Gastroesophageal sphincter (tissue), 3 donors: ENCODE measurements at regions not wholly inside any gene's neighbourhood (a gene's known extent, or its start where the extent isn't known, plus 50 kb on each side); places are given as distances from the start of the nearest gene placed in this dataset.

ENCODE experiments used
- CTCF ChIP-seq, 4 experiments: fragments of 200-600 bp in 2 of 4; fragments of 450-650 bp in 2 of 4; sonication (generic) in 1 of 4; IDR thresholded peaks; one replicate each; pipeline ENCODE4 v1.5.1; 2017 to 2019; ENCODE audit warnings: antibody characterized with exemption in 4 of 4, mild to moderate bottlenecking in 2 of 4, moderate library complexity in 2 of 4
- EP300 ChIP-seq: sonication (generic); formaldehyde crosslinking; IDR thresholded peaks from one replicate; pipeline ENCODE4 v1.6.1; 2017; ENCODE audit warnings: antibody characterized with exemption, mild to moderate bottlenecking
- POLR2A ChIP-seq, 2 donors: fragments of 450-650 bp; IDR thresholded peaks; one replicate each; pipeline ENCODE4 v1.6.1; 2017; ENCODE audit warnings: antibody characterized with exemption in 2 of 2, mild to moderate bottlenecking in 2 of 2, moderate library complexity in 1 of 2

GRCh38 chr3:102084006-102084405, 234.7 kb downstream of the NFKBIZ start:
- TF ChIP-seq CTCF (IDR thresholded peaks at IDR 0.05) = no peak
- no peak for TF ChIP-seq POLR2A (IDR thresholded peaks at IDR 0.05)
- TF ChIP-seq EP300 = no peak
